Endodermal cell (in vitro differentiated cells): ENCODE measurements at regions not wholly inside any gene's neighbourhood (a gene's known extent, or its start where the extent isn't known, plus 50 kb on each side); places are given as distances from the start of the nearest gene placed in this dataset.

Experiments
- DNase-seq: peaks from one replicate; pipeline ENCODE4 v3.0.0-alpha.2; 2017
- H3K27ac ChIP-seq: 2 replicates; pipeline ENCODE4 v1.5.1; 2013; ENCODE audit warnings: mild to moderate bottlenecking, low read depth, low read length, moderate library complexity
- H3K27me3 ChIP-seq: 2 replicates; pipeline ENCODE4 v1.6.1; 2013; ENCODE audit warnings: mild to moderate bottlenecking, low read length, moderate library complexity; ENCODE audit not compliant: insufficient read depth, control insufficient read depth, poor library complexity, severe bottlenecking
- H3K36me3 ChIP-seq: 2 replicates; pipeline ENCODE4 v1.7.0; 2013; ENCODE audit warnings: mild to moderate bottlenecking, low read length, moderate library complexity; ENCODE audit not compliant: control insufficient read depth, insufficient read depth
- H3K4me1 ChIP-seq: one replicate; pipeline ENCODE4 v1.7.0; 2013; ENCODE audit warnings: low read length; ENCODE audit not compliant: control insufficient read depth, insufficient read depth
- H3K4me3 ChIP-seq: 2 replicates; pipeline ENCODE4 v1.5.1; 2013; ENCODE audit warnings: mild to moderate bottlenecking, low read length, moderate library complexity
- H3K9ac ChIP-seq: 2 replicates; pipeline ENCODE4 v1.6.1; 2013; ENCODE audit warnings: mild to moderate bottlenecking, low read length, moderate library complexity; ENCODE audit not compliant: poor library complexity, severe bottlenecking; ENCODE audit errors: extremely low read depth
- H3K9me3 ChIP-seq: 2 replicates; pipeline ENCODE4 v1.6.1; 2013; ENCODE audit warnings: mild to moderate bottlenecking, low read length, moderate library complexity; ENCODE audit not compliant: control insufficient read depth
- H3K27ac Mint-ChIP-seq: 2 replicates; pipeline ENCODE4 v1.8.0; 2020; ENCODE audit warnings: mixed read lengths
- H3K27me3 Mint-ChIP-seq: 2 replicates; pipeline ENCODE4 v1.8.0; 2021; ENCODE audit warnings: mild to moderate bottlenecking, mixed read lengths; ENCODE audit not compliant: insufficient read depth
- H3K36me3 Mint-ChIP-seq: 2 replicates; pipeline ENCODE4 v1.8.0; 2020; ENCODE audit warnings: low read depth, mixed read lengths
- H3K4me1 Mint-ChIP-seq: 2 replicates; pipeline ENCODE4 v1.8.0; 2020; ENCODE audit warnings: mixed read lengths
- H3K4me3 Mint-ChIP-seq: 2 replicates; pipeline ENCODE4 v1.8.0; 2020; ENCODE audit warnings: mild to moderate bottlenecking, moderate library complexity, mixed read lengths
- H3K9me3 Mint-ChIP-seq: 2 replicates; pipeline ENCODE4 v1.8.0; 2020; ENCODE audit warnings: mild to moderate bottlenecking, mixed read lengths
- CTCF ChIP-seq: fragments of 200-600 bp; sonication (generic); conservative IDR thresholded peaks from 2 replicates; pipeline ENCODE4 v1.5.0; 2021; ENCODE audit warnings: antibody characterized with exemption, mild to moderate bottlenecking
- WGBS, 2 experiments: methylation state at CpG; one replicate each; pipeline versions ENCODE4 v1.1.5 to v1.1.7; 2013; ENCODE audit warnings: missing lambda C conversion rate in 2 of 2, mixed read lengths in 1 of 2; ENCODE audit not compliant: insufficient coverage in 1 of 2, insufficient read length in 1 of 2; 5-methylcytosine and 5-hydroxymethylcytosine counted together

GRCh38 chr7:124655990-124656389, 109.6 kb downstream of the GPR37 start:
- Mint-ChIP-seq H3K4me1 (no peaks in the 10 kb centered on the region), H3K27ac (no peak overlapping the region), H3K4me3 (no peak overlapping the region), H3K9me3 (no peaks in the 10 kb centered on the region), H3K36me3 (no peaks in the 10 kb centered on the region), H3K27me3 (no peaks in the 10 kb centered on the region)
- no peak for TF ChIP-seq CTCF
- Histone ChIP-seq H3K4me1 (no peaks in the 10 kb centered on the region), H3K4me3 (no peak overlapping the region), H3K36me3 (no peaks in the 10 kb centered on the region), H3K27me3 (no peaks in the 10 kb centered on the region), H3K9me3 (no peaks in the 10 kb centered on the region), H3K9ac (no peak overlapping the region), H3K27ac (no peak overlapping the region)
- no peak for DNase-seq
- WGBS, 2 experiments, result 89 to 94% methylated on average over 3 of the region's 3 CpGs

DNA sequence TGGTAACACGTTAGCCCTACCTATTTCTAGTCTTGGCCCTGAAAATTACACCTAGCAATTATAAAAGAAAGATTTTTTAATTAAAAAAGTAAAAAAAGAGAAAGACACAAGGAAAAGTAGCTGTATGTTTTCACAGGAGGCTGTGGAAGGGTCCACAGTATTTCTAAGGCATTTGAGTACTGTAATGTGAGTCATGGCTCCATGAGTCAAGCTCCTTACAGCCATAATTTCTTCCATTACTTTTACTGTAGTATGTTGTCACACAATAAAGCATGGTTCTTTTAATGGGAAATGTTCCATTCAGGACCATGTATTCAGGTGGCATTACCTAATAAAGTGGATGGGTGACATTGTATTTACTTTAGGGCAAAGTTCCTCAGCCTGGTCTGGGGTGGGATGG, 113.4 kb downstream of the GPR37 start:
- 89% methylated on average over 1 of the region's 1 CpG; no CpG with 5 or more reads in 1 of the 2 experiments for WGBS, 2 experiments
- no peak for TF ChIP-seq CTCF
- no peak overlapping the region for H3K27ac Mint-ChIP-seq
- no peak for DNase-seq
- H3K4me3 Mint-ChIP-seq, result no peak overlapping the region
- no peak overlapping the region for H3K27ac ChIP-seq
- H3K9ac ChIP-seq, result no peak overlapping the region
- no peaks in the 10 kb centered on the region for H3K27me3 Mint-ChIP-seq
- no peak overlapping the region for H3K4me3 ChIP-seq
- H3K36me3 Mint-ChIP-seq, result no peaks in the 10 kb centered on the region
- no peaks in the 10 kb centered on the region for H3K27me3 ChIP-seq
- H3K9me3 Mint-ChIP-seq, result no peaks in the 10 kb centered on the region
- no peaks in the 10 kb centered on the region for H3K36me3 ChIP-seq
- H3K4me1 ChIP-seq, result no peaks in the 10 kb centered on the region
- no peaks in the 10 kb centered on the region for H3K4me1 Mint-ChIP-seq
- H3K9me3 ChIP-seq, result no peaks in the 10 kb centered on the region

GRCh38 chr7:124651136-124651535, 114.5 kb downstream of the GPR37 start:
- 86 to 90% methylated on average over 3 to 4 of the region's 4 CpGs for WGBS, 2 experiments
- H3K4me1 Mint-ChIP-seq, result no peaks in the 10 kb centered on the region
- no peaks in the 10 kb centered on the region for H3K27me3 Mint-ChIP-seq

More at GRCh38 chr7:124651136-124651535, 114.5 kb downstream of the GPR37 start:
- H3K27ac Mint-ChIP-seq, result no peak overlapping the region
- no peak overlapping the region for H3K4me3 Mint-ChIP-seq
- H3K27me3 ChIP-seq, result no peaks in the 10 kb centered on the region
- no peaks in the 10 kb centered on the region for H3K36me3 ChIP-seq
- no peak for TF ChIP-seq CTCF
- no peaks in the 10 kb centered on the region for H3K9me3 Mint-ChIP-seq
- no peaks in the 10 kb centered on the region for H3K36me3 Mint-ChIP-seq
- H3K9ac ChIP-seq, result no peak overlapping the region
- DNase-seq, result no peak
- no peaks in the 10 kb centered on the region for H3K9me3 ChIP-seq
- no peak overlapping the region for H3K4me3 ChIP-seq
- no peaks in the 10 kb centered on the region for H3K4me1 ChIP-seq
- H3K27ac ChIP-seq, result no peak overlapping the region
